Karpas-422 (cell line): ENCODE measurements at regions not wholly inside any gene's neighbourhood (a gene's known extent, or its start where the extent isn't known, plus 50 kb on each side); places are given as distances from the start of the nearest gene placed in this dataset.
"Not testable (repeated sequence)": the region's sequence is repeated elsewhere in the genome, so short reads cannot be mapped to it uniquely, and the experiment has no call there.

Experiments used
- DNase-seq: peaks from one replicate; pipeline ENCODE4 v3.0.0-alpha.2; 2015
- H2AFZ ChIP-seq: fragments of 200-600 bp; sonication (generic); 2 replicates; pipeline ENCODE4 v1.6.1; 2014; ENCODE audit warnings: antibody characterized with exemption, low read length, mixed read lengths
- H3K27ac ChIP-seq: fragments of 200-600 bp; sonication (generic); 2 replicates; pipeline ENCODE4 v1.5.1; 2014; ENCODE audit warnings: mild to moderate bottlenecking, low read length, moderate library complexity
- H3K27me3 ChIP-seq: fragments of 200-600 bp; sonication (generic); 2 replicates; pipeline ENCODE4 v1.6.1; 2014; ENCODE audit warnings: low read length, mixed read lengths
- H3K36me3 ChIP-seq: fragments of 200-600 bp; sonication (generic); 2 replicates; pipeline ENCODE4 v1.6.1; 2014; ENCODE audit warnings: low read length, mixed read lengths; ENCODE audit not compliant: insufficient read depth
- H3K4me1 ChIP-seq: fragments of 200-600 bp; sonication (generic); 2 replicates; pipeline ENCODE4 v1.6.1; 2014; ENCODE audit warnings: mild to moderate bottlenecking, low read length, mixed read lengths
- H3K4me2 ChIP-seq: fragments of 200-600 bp; sonication (generic); 2 replicates; pipeline ENCODE4 v1.6.1; 2014; ENCODE audit warnings: low read length, low read depth, mild to moderate bottlenecking; ENCODE audit not compliant: poor library complexity, severe bottlenecking
- H3K4me3 ChIP-seq: fragments of 200-600 bp; sonication (generic); 2 replicates; pipeline ENCODE4 v1.5.1; 2014; ENCODE audit warnings: mild to moderate bottlenecking, antibody characterized with exemption, low read length, mixed read lengths
- H3K79me2 ChIP-seq: fragments of 200-600 bp; sonication (generic); 2 replicates; pipeline ENCODE4 v1.6.1; 2014; ENCODE audit warnings: mild to moderate bottlenecking, low read length, mixed read lengths
- H3K9ac ChIP-seq: fragments of 200-600 bp; sonication (generic); 2 replicates; pipeline ENCODE4 v1.6.0; 2014; ENCODE audit warnings: low read length
- H3K9me2 ChIP-seq: fragments of 200-600 bp; sonication (generic), shearing (Covaris generic); replicated peaks from 2 replicates; pipeline ENCODE4 v1.6.0; 2014; ENCODE audit warnings: mild to moderate bottlenecking, low read length, moderate library complexity; ENCODE audit not compliant: insufficient read depth
- H3K9me3 ChIP-seq: fragments of 300-700, 200-600 bp; sonication (generic); 2 replicates; pipeline ENCODE4 v1.6.1; 2014; ENCODE audit warnings: low read length, mixed read lengths
- H4K20me1 ChIP-seq: fragments of 200-600 bp; sonication (generic); 2 replicates; pipeline ENCODE4 v1.6.1; 2014; ENCODE audit warnings: mild to moderate bottlenecking, antibody characterized with exemption, low read length, low read depth; ENCODE audit not compliant: insufficient read depth

GRCh38 chr16:80243303-80243702, 297.5 kb upstream of the DYNLRB2 start:
- not testable (repeated sequence) for H3K9me3 ChIP-seq, H3K27me3 ChIP-seq, H3K9me2 ChIP-seq, H3K9ac ChIP-seq, H2AFZ ChIP-seq, H4K20me1 ChIP-seq, H3K4me3 ChIP-seq, H3K4me1 ChIP-seq, DNase-seq, H3K79me2 ChIP-seq, H3K27ac ChIP-seq, H3K4me2 ChIP-seq, H3K36me3 ChIP-seq

DNA sequence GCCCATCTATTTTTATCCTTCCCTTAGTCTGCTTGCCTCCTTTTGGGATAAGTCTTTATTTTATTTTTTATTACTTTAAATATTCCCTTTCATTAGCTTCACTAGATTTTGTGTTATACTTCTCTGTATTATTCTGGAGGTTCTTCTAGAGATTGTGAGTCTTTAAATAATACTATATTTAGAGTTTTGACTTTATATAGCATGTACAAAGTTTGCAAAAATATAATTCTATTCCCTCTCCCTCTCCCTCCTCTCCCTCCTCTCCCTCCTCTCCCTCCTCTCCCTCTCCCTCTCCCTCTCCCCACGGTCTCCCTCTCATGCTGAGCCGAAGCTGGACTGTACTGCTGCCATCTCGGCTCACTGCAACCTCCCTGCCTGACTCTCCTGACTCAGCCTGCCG, 298.5 kb upstream of the DYNLRB2 start:
- H3K27ac ChIP-seq, H3K36me3 ChIP-seq, H3K9me2 ChIP-seq, H3K9ac ChIP-seq, H2AFZ ChIP-seq, H3K4me1 ChIP-seq, H3K27me3 ChIP-seq, H3K79me2 ChIP-seq, H3K9me3 ChIP-seq, H3K4me3 ChIP-seq, H3K4me2 ChIP-seq, H4K20me1 ChIP-seq, DNase-seq: not testable (repeated sequence)

DNA sequence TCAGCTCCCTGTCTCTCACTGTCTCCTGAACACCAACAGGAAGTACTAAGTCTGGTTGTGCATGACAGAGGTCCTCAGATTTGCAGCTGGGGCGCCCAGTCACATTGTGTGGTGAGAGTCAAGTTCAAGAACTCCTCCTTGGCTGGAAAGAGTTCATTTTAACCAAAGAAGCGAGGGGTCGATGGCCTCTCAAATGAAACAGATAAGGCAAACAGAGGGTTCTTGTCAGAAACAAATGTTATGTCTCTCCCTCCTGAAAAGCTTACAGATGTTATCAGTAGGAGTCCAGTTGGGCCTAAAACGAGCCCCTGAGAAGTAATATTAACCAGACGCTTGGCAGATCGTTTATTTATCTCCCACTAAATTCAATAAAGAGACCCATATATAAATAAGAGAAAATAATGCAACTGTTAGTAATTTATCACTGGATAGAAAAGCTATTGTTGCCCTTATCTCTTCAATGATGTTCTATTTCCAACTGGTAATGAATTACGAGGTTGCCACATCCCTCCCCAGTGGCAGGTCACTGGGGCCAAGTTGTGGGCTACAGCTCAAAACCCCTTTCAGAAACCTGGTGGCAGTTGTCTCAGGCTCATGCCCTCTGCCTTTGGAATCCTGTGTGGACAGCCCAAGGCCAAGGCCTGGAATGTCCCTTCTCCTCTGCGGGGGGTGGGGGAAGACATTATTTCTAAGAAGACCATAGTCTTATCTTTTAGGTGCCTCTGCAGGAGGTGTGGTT, 307.5 kb upstream of the DYNLRB2 start:
- Histone ChIP-seq H4K20me1 (no peaks in the 10 kb centered on the region), H3K9me3 (no peaks in the 10 kb centered on the region), H3K9ac (no peak overlapping the region), H3K4me3 (no peak overlapping the region), H3K9me2 (no peaks in the 10 kb centered on the region), H3K79me2 (no peaks in the 10 kb centered on the region), H3K4me1 (no peaks in the 10 kb centered on the region), H3K27me3 (no peaks in the 10 kb centered on the region), H3K4me2 (no peak overlapping the region), H2AFZ (no peak overlapping the region), H3K36me3 (no peaks in the 10 kb centered on the region), H3K27ac (no peak overlapping the region)
- no peak for DNase-seq

GRCh38 chr16:80231888-80232287, 308.9 kb upstream of the DYNLRB2 start:
- no peaks in the 10 kb centered on the region for H3K9me3 ChIP-seq
- H3K36me3 ChIP-seq = no peaks in the 10 kb centered on the region
- H2AFZ ChIP-seq = no peak overlapping the region
- H3K79me2 ChIP-seq = no peaks in the 10 kb centered on the region
- H3K27me3 ChIP-seq = no peaks in the 10 kb centered on the region
- DNase-seq = no peak
- no peak overlapping the region for H3K4me2 ChIP-seq
- H4K20me1 ChIP-seq = no peaks in the 10 kb centered on the region
- no peaks in the 10 kb centered on the region for H3K9me2 ChIP-seq
- H3K27ac ChIP-seq = no peak overlapping the region
- no peak overlapping the region for H3K9ac ChIP-seq
- H3K4me1 ChIP-seq = no peaks in the 10 kb centered on the region
- no peak overlapping the region for H3K4me3 ChIP-seq

- Histone ChIP-seq H3K9me2 (no peaks in the 10 kb centered on the region), H3K4me3 (no peak overlapping the region), H3K27ac (no peak overlapping the region), H3K4me2 (no peak overlapping the region), H3K4me1 (no peaks in the 10 kb centered on the region), H3K27me3 (no peaks in the 10 kb centered on the region), H4K20me1 (no peaks in the 10 kb centered on the region), H3K9ac (no peak overlapping the region), H3K9me3 (no peaks in the 10 kb centered on the region; the same call in 1 of the 2 replicates), H3K36me3 (no peaks in the 10 kb centered on the region), H2AFZ (no peak overlapping the region), H3K79me2 (no peaks in the 10 kb centered on the region)
- DNase-seq = no peak
Measured at GRCh38 chr16:80231121-80231520, 309.7 kb upstream of the DYNLRB2 start.

DNA sequence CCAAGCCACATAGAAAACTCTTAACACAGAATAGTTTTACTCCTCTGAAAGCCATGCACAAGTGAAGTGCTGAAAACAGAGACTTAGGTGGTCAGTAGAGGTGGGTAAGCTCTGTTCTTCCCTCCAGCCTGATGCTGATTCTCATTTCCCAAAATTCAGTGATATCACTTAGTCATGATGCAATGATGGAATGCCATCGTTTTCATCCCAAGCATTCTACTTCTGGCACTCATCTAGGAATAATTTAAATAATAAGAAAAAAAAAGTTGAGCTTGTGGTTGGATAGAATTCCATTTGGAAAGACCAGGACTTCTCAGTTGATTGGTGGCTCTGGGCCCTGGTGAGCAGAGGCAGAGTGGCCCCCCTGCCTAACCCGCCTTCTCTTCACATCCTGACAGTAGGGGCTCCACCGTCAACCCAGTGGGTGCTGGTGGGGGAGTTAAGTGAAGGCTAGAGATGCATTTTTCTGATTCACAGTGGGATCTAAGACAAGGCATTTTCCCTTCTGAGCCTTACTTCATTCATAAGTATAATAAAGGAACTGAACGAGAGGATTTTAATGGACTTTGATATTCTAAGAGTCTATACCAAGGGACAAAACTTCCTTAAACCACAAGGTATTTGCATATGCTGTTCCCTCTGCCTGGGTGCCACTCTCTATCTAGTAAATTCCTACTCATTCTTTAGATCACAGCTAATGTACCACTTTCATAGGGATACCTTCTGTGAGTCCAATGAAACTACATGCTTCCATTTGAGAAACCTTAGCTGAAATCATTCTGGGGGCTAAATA, 310.3 kb upstream of the DYNLRB2 start:
- Histone ChIP-seq H3K9me2 (no peaks in the 10 kb centered on the region), H3K4me3 (no peak overlapping the region), H3K79me2 (no peaks in the 10 kb centered on the region), H2AFZ (no peak overlapping the region), H3K27ac (no peak overlapping the region), H3K4me2 (no peak overlapping the region), H3K36me3 (no peaks in the 10 kb centered on the region), H4K20me1 (no peaks in the 10 kb centered on the region), H3K9me3 (no peaks in the 10 kb centered on the region; the same call in 1 of the 2 replicates), H3K9ac (no peak overlapping the region), H3K4me1 (no peaks in the 10 kb centered on the region), H3K27me3 (no peaks in the 10 kb centered on the region)
- DNase-seq = no peak

- Histone ChIP-seq H4K20me1 (no peaks in the 10 kb centered on the region), H3K27ac (no peak overlapping the region), H3K79me2 (no peaks in the 10 kb centered on the region), H3K27me3 (no peaks in the 10 kb centered on the region), H3K9ac (no peak overlapping the region), H3K4me1 (no peaks in the 10 kb centered on the region), H2AFZ (no peak overlapping the region), H3K4me2 (no peak overlapping the region), H3K4me3 (no peak overlapping the region), H3K9me3 (no peaks in the 10 kb centered on the region; the same call in 1 of the 2 replicates), H3K9me2 (no peaks in the 10 kb centered on the region), H3K36me3 (no peaks in the 10 kb centered on the region)
- DNase-seq = no peak
Measured at GRCh38 chr16:80226499-80226898, 314.3 kb upstream of the DYNLRB2 start.

DNA sequence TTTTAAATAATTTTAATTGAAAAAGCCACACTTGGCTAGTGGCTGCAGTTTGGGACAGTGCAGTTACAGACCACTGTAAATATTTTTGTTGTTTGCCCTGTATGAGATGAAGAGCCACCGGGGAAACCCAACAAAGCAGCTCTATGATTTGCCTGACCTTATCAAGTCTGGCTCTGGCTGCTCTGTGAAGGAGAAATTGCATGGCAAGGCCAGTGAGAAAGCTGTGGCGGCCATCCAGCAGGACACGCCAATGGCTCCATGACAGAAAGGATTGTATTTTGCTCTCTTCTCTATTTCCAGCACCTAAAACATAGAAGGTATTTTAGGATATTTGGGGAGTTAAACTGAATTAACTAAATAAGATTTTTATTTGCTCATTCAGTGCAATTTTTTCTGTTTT, 330.0 kb upstream of the DYNLRB2 start:
- H3K4me2 ChIP-seq = no peak overlapping the region
- no peak overlapping the region for H3K9ac ChIP-seq
- no peak for DNase-seq

More for the DNA sequence above, 330.0 kb upstream of the DYNLRB2 start:
- Histone ChIP-seq H3K4me3 (no peak overlapping the region), H3K27ac (no peak overlapping the region), H3K9me3 (no peaks in the 10 kb centered on the region), H3K27me3 (no peaks in the 10 kb centered on the region), H3K79me2 (no peaks in the 10 kb centered on the region), H4K20me1 (no peaks in the 10 kb centered on the region), H2AFZ (no peak overlapping the region), H3K9me2 (no peaks in the 10 kb centered on the region), H3K4me1 (no peaks in the 10 kb centered on the region), H3K36me3 (no peaks in the 10 kb centered on the region)
